Muscle layer of duodenum (tissue), 2 donors: ENCODE measurements at regions not wholly inside any gene's neighbourhood (a gene's known extent, or its start where the extent isn't known, plus 50 kb on each side); places are given as distances from the start of the nearest gene placed in this dataset.

ENCODE experiments used
- H3K27ac ChIP-seq: one replicate; pipeline ENCODE4 v1.7.0; 2013; ENCODE audit warnings: mild to moderate bottlenecking, low read length
- H3K27me3 ChIP-seq: one replicate; pipeline ENCODE4 v1.7.0; 2013; ENCODE audit warnings: low read depth, mild to moderate bottlenecking, control low read depth, low read length
- H3K36me3 ChIP-seq, 2 donors: one replicate each; pipeline ENCODE4 v1.7.0; 2013; ENCODE audit warnings: low read length in 2 of 2, control low read depth in 1 of 2, mild to moderate bottlenecking in 1 of 2; ENCODE audit not compliant: insufficient read depth in 2 of 2, control insufficient read depth in 1 of 2
- H3K4me1 ChIP-seq, 2 donors: one replicate each; pipeline ENCODE4 v1.7.0; 2013; ENCODE audit warnings: low read length in 2 of 2, mild to moderate bottlenecking in 2 of 2, control low read depth in 1 of 2, moderate library complexity in 1 of 2; ENCODE audit not compliant: insufficient read depth in 2 of 2, control insufficient read depth in 1 of 2
- H3K4me3 ChIP-seq, 2 donors: one replicate each; pipeline ENCODE4 v1.7.0; 2013; ENCODE audit warnings: low read length in 2 of 2, low read depth in 1 of 2, mild to moderate bottlenecking in 1 of 2
- H3K9me3 ChIP-seq, 2 donors: one replicate each; pipeline ENCODE4 v1.7.0; 2013; ENCODE audit warnings: low read length in 2 of 2, control low read depth in 1 of 2, mild to moderate bottlenecking in 1 of 2; ENCODE audit not compliant: control insufficient read depth in 1 of 2
- donor health status: healthy.

- no peaks in the 10 kb centered on the region for H3K27me3 ChIP-seq
- H3K4me1 ChIP-seq: peaks cover 27 to 36% of the 10 kb centered on the region in 2 donors
- H3K9me3 ChIP-seq: no peaks in the 10 kb centered on the region
- H3K27ac ChIP-seq: peak overlapping the region; percentile 20
- no peak overlapping the region for H3K4me3 ChIP-seq
- peaks cover 0 to 4% of the 10 kb centered on the region in 2 donors for H3K36me3 ChIP-seq
These were observed 142.9 kb downstream of the TOMM20 start for GRCh38 chr1:234985516-234986294.

- Histone ChIP-seq H3K27ac (peak overlapping the region; percentile 20), H3K4me3 (no peak overlapping the region), H3K9me3 (no peaks in the 10 kb centered on the region), H3K4me1 (peaks cover 34 to 38% of the 10 kb centered on the region in 2 donors), H3K36me3 (peaks cover 0 to 4% of the 10 kb centered on the region in 2 donors), H3K27me3 (no peaks in the 10 kb centered on the region)
These were observed 143.6 kb downstream of the TOMM20 start for GRCh38 chr1:234985007-234985370.

GRCh38 chr1:234983564-234984238 lies 144.9 kb downstream of the TOMM20 start:
- Histone ChIP-seq H3K27ac (peak overlapping the region; percentile 53), H3K9me3 (no peaks in the 10 kb centered on the region), H3K27me3 (no peaks in the 10 kb centered on the region), H3K4me3 (no peak overlapping the region), H3K36me3 (peaks cover 0 to 4% of the 10 kb centered on the region in 2 donors), H3K4me1 (peaks cover 42 to 51% of the 10 kb centered on the region in 2 donors)

GRCh38 chr1:234981758-234982157 lies 146.9 kb downstream of the TOMM20 start:
- H3K9me3 ChIP-seq: no peaks in the 10 kb centered on the region
- H3K36me3 ChIP-seq: no peaks in the 10 kb centered on the region
- no peaks in the 10 kb centered on the region for H3K27me3 ChIP-seq
- H3K4me1 ChIP-seq: peaks cover 37 to 52% of the 10 kb centered on the region in 2 donors
- H3K4me3 ChIP-seq: peak overlapping the region in 1 of 2 donors; percentile 43
- peak overlapping the region; percentile 95 for H3K27ac ChIP-seq

- H3K9me3 ChIP-seq: no peaks in the 10 kb centered on the region
- H3K27ac ChIP-seq: peak overlapping the region; percentile 95
- peaks cover 37 to 52% of the 10 kb centered on the region in 2 donors for H3K4me1 ChIP-seq
- H3K27me3 ChIP-seq: no peaks in the 10 kb centered on the region
- no peaks in the 10 kb centered on the region for H3K36me3 ChIP-seq
- peak overlapping the region; percentile 31 to 43 for H3K4me3 ChIP-seq
These were observed 147.8 kb downstream of the TOMM20 start for GRCh38 chr1:234980645-234981396.

GRCh38 chr1:234980291-234980644 lies 148.4 kb downstream of the TOMM20 start:
- H3K9me3 ChIP-seq: no peaks in the 10 kb centered on the region
- H3K27me3 ChIP-seq: no peaks in the 10 kb centered on the region
- peak overlapping the region; percentile 31 to 43 for H3K4me3 ChIP-seq
- H3K27ac ChIP-seq: peak overlapping the region; percentile 95
- H3K36me3 ChIP-seq: no peaks in the 10 kb centered on the region
- peaks cover 36 to 54% of the 10 kb centered on the region in 2 donors for H3K4me1 ChIP-seq

- H3K9me3 ChIP-seq: no peaks in the 10 kb centered on the region
- peak overlapping the region; percentile 95 for H3K27ac ChIP-seq
- peaks cover 29 to 57% of the 10 kb centered on the region in 2 donors for H3K4me1 ChIP-seq
- H3K36me3 ChIP-seq: no peaks in the 10 kb centered on the region
- H3K4me3 ChIP-seq: peak overlapping the region; percentile 31 to 43
- no peaks in the 10 kb centered on the region for H3K27me3 ChIP-seq
These were observed 149.0 kb downstream of the TOMM20 start for GRCh38 chr1:234979296-234980279.

- peak overlapping the region; percentile 3 to 43 for H3K4me3 ChIP-seq
- peaks cover 28 to 62% of the 10 kb centered on the region in 2 donors for H3K4me1 ChIP-seq
- H3K27me3 ChIP-seq: no peaks in the 10 kb centered on the region
- peak overlapping the region; percentile 95 for H3K27ac ChIP-seq
- no peaks in the 10 kb centered on the region for H3K36me3 ChIP-seq
- no peaks in the 10 kb centered on the region for H3K9me3 ChIP-seq
These were observed 150.0 kb downstream of the TOMM20 start for GRCh38 chr1:234978397-234979295.

GRCh38 chr1:234977875-234978396 lies 150.7 kb downstream of the TOMM20 start:
- H3K27ac ChIP-seq: peak overlapping the region; percentile 95
- peak overlapping the region in 1 of 2 donors; percentile 43 for H3K4me3 ChIP-seq
- H3K4me1 ChIP-seq: peaks cover 28 to 62% of the 10 kb centered on the region in 2 donors
- H3K27me3 ChIP-seq: no peaks in the 10 kb centered on the region
- no peaks in the 10 kb centered on the region for H3K36me3 ChIP-seq
- H3K9me3 ChIP-seq: no peaks in the 10 kb centered on the region
